ENCODE measurements at regions not wholly inside any gene's neighbourhood (a gene's known extent, or its start where the extent isn't known, plus 50 kb on each side); places are given as distances from the start of the nearest gene placed in this dataset.

DNA sequence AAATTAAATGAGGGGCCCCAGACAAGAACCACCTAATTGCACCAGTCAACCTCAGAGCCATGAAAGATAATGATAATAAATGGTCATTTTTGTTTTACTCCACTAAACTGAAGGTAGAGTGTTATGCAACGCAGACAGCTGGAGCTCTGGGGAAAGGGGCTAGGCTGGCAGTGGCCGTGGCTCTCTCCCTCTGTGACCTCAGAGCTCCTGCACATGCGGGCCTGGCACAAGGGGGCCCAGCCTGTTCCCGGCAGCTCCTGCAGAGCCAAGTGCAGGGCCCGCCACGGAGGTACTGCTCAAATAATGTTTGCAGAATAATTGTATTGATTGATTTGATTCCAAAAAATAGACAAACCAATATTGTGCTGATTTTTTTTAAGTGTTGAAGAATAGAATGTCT is 109.5 kb downstream of the SALL1 start:
- no peak overlapping the region for H4K8ac ChIP-seq (ENCODE audit: low read depth in 2 of 2, low read length in 2 of 2)
- H3K79me1 ChIP-seq (ENCODE audit: low read depth in 1 of 2, low read length in 2 of 2) = no peaks in the 10 kb centered on the region
- H3K9me1 ChIP-seq (ENCODE audit: insufficient read depth, low read length) = no peaks in the 10 kb centered on the region
- H2BK15ac ChIP-seq (ENCODE audit: low read depth, low read length) = no peak overlapping the region
- no peak overlapping the region for H2BK120ac ChIP-seq (ENCODE audit: low read depth, low read length)
- no peak overlapping the region for H2AK5ac ChIP-seq (ENCODE audit: low read depth, low read length)
- intact Hi-C loops (cut with micrococcal nuclease) = no loop called here
- no peak overlapping the region for H4K91ac ChIP-seq (ENCODE audit: insufficient read depth, low read depth, low read length)
- H2AK9ac ChIP-seq (replicated peaks; ENCODE audit: low read depth, low read length, poor library complexity) = no peak overlapping the region
- H3K23ac ChIP-seq (ENCODE audit: low read depth, low read length) = no peak overlapping the region
- BruUV-seq (replicated peaks) = no TSS peak
- WGBS, 2 experiments (ENCODE audit: extremely low coverage in 2 of 2, insufficient read length in 1 of 2) = no CpG with 5 or more reads among the region's 6 CpGs
- no peaks in the 10 kb centered on the region for H3K27me3 ChIP-seq (ENCODE audit: control insufficient read depth, insufficient read depth, low read length)
- ChIA-PET POLR2A (ENCODE audit: unreplicated experiment) (no interaction called here), CTCF (no interaction called here)
- no peak for TF ChIP-seq BHLHE40 (IDR thresholded peaks at IDR 0.05; ENCODE audit: low read depth, low read length)
- TF ChIP-seq, protein P1, sequence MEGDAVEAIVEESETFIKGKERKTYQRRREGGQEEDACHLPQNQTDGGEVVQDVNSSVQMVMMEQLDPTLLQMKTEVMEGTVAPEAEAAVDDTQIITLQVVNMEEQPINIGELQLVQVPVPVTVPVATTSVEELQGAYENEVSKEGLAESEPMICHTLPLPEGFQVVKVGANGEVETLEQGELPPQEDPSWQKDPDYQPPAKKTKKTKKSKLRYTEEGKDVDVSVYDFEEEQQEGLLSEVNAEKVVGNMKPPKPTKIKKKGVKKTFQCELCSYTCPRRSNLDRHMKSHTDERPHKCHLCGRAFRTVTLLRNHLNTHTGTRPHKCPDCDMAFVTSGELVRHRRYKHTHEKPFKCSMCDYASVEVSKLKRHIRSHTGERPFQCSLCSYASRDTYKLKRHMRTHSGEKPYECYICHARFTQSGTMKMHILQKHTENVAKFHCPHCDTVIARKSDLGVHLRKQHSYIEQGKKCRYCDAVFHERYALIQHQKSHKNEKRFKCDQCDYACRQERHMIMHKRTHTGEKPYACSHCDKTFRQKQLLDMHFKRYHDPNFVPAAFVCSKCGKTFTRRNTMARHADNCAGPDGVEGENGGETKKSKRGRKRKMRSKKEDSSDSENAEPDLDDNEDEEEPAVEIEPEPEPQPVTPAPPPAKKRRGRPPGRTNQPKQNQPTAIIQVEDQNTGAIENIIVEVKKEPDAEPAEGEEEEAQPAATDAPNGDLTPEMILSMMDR (conservative IDR thresholded peaks at IDR 0.05; ENCODE audit: low read depth, low read length) = no peak
- TF ChIP-seq MAFK (IDR thresholded peaks at IDR 0.05; ENCODE audit: low read depth, low read length) = no peak
- TF ChIP-seq CHD1 (IDR thresholded peaks at IDR 0.05; ENCODE audit: low read depth, low read length) = no peak
- TF ChIP-seq NFE2L2 (IDR thresholded peaks at IDR 0.05; ENCODE audit: low read depth, low read length) = no peak
- TF ChIP-seq RFX5 (IDR thresholded peaks at IDR 0.05; ENCODE audit: low read depth, low read length) = no peak
- no peak for TF ChIP-seq RCOR1 (IDR thresholded peaks at IDR 0.05; ENCODE audit: insufficient replicate concordance, low read length)
- TF ChIP-seq, protein P2, sequence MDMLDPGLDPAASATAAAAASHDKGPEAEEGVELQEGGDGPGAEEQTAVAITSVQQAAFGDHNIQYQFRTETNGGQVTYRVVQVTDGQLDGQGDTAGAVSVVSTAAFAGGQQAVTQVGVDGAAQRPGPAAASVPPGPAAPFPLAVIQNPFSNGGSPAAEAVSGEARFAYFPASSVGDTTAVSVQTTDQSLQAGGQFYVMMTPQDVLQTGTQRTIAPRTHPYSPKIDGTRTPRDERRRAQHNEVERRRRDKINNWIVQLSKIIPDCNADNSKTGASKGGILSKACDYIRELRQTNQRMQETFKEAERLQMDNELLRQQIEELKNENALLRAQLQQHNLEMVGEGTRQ (IDR thresholded peaks at IDR 0.05; ENCODE audit: low read depth, low read length) = no peak
- no peak for TF ChIP-seq FOS (IDR thresholded peaks at IDR 0.05; ENCODE audit: low read depth, low read length)
- TF ChIP-seq POLR2A (IDR thresholded peaks at IDR 0.05; ENCODE audit: low read depth, low read length) = no peak
- no peak for TF ChIP-seq CEBPB (IDR thresholded peaks at IDR 0.05; ENCODE audit: low read depth, low read length)
- TF ChIP-seq MAZ (IDR thresholded peaks at IDR 0.05; ENCODE audit: borderline replicate concordance, low read depth, low read length) = no peak
- TF ChIP-seq SMC3 (IDR thresholded peaks at IDR 0.05; ENCODE audit: low read depth, low read length) = no peak
- TF ChIP-seq, protein P3, sequence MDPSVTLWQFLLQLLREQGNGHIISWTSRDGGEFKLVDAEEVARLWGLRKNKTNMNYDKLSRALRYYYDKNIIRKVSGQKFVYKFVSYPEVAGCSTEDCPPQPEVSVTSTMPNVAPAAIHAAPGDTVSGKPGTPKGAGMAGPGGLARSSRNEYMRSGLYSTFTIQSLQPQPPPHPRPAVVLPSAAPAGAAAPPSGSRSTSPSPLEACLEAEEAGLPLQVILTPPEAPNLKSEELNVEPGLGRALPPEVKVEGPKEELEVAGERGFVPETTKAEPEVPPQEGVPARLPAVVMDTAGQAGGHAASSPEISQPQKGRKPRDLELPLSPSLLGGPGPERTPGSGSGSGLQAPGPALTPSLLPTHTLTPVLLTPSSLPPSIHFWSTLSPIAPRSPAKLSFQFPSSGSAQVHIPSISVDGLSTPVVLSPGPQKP (IDR thresholded peaks at IDR 0.05; ENCODE audit: borderline replicate concordance, low read depth, low read length) = no peak
- TF ChIP-seq MXI1 (IDR thresholded peaks at IDR 0.05; ENCODE audit: borderline replicate concordance, low read depth, low read length) = no peak
- TF ChIP-seq RAD21 (IDR thresholded peaks at IDR 0.05; ENCODE audit: low read length) = no peak
- H3K9me3 ChIP-seq (ENCODE audit: control insufficient read depth, insufficient read depth, low read length) = no peaks in the 10 kb centered on the region
- H3K36me3 ChIP-seq (ENCODE audit: control insufficient read depth, insufficient read depth, low read length) = no peaks in the 10 kb centered on the region
- H3K56ac ChIP-seq (ENCODE audit: extremely low read depth, insufficient read depth, low read length) = no peak overlapping the region
- no peak overlapping the region for H2BK20ac ChIP-seq (ENCODE audit: low read depth, low read length)
- H3K18ac ChIP-seq (ENCODE audit: low read depth, low read length) = no peak overlapping the region
- dilution Hi-C loops (cut with HindIII; ENCODE audit: low sequenced_read_pairs, unreplicated experiment) = no loop called here
- H2AFZ ChIP-seq (replicated peaks; ENCODE audit: low read length, poor library complexity) = no peak overlapping the region
- H3K4me1 ChIP-seq (ENCODE audit: control insufficient read depth, insufficient read depth, low read length) = no peaks in the 10 kb centered on the region
- H3K14ac ChIP-seq (replicated peaks; ENCODE audit: low read depth, low read length) = no peak overlapping the region
- in situ Hi-C loops (cut with MboI; ENCODE audit: low sequenced_read_pairs) = no loop called here
- no peak overlapping the region for H3K9ac ChIP-seq (ENCODE audit: low read depth, low read length)
- H3K27ac ChIP-seq (ENCODE audit: insufficient read depth, low read length) = no peak overlapping the region
- no peak overlapping the region for H2BK5ac ChIP-seq (ENCODE audit: low read depth, low read length, poor library complexity, severe bottlenecking)
- ATAC-seq (ENCODE audit: low read depth) (no peak), DNase-seq (no peak)
- no peak overlapping the region for H3K4ac ChIP-seq (ENCODE audit: low read depth, low read length)
- no peak overlapping the region for H4K5ac ChIP-seq (ENCODE audit: low read depth, low read length)
- H3K4me2 ChIP-seq (ENCODE audit: low read depth, low read length) = no peak overlapping the region
- no peaks in the 10 kb centered on the region for H4K20me1 ChIP-seq (ENCODE audit: insufficient read depth, low read length)
- H3K4me3 ChIP-seq (ENCODE audit: insufficient read depth, low read depth, low read length) = no peak overlapping the region

Measured in IMR-90 (cell line).